Left renal cortex interstitium (tissue), 4 donors: ENCODE measurements at regions not wholly inside any gene's neighbourhood (a gene's known extent, or its start where the extent isn't known, plus 50 kb on each side); places are given as distances from the start of the nearest gene placed in this dataset.
"Not testable (repeated sequence)": the region's sequence is repeated elsewhere in the genome, so short reads cannot be mapped to it uniquely, and the experiment has no call there.

Source experiments
- DNase-seq, 4 donors: peaks; one replicate each; pipeline ENCODE4 v3.0.0-alpha.2; 2013; ENCODE audit warnings: low read depth in 4 of 4, low spot score in 2 of 4, missing footprints in 1 of 4

- DNase-seq = no peak
Measured at GRCh38 chr14:71355324-71356201, 448.3 kb downstream of the PCNX1 start.

- no peak for DNase-seq
Measured at GRCh38 chr14:71358209-71358931, 451.1 kb downstream of the PCNX1 start.

- DNase-seq = not testable (repeated sequence)
Measured at GRCh38 chr14:71358932-71359421, 451.7 kb downstream of the PCNX1 start.

GRCh38 chr14:71359823-71360222 is 452.6 kb downstream of the PCNX1 start:
- no peak for DNase-seq

- DNase-seq = no peak
Measured at GRCh38 chr14:71361336-71361735, 454.1 kb downstream of the PCNX1 start.

- DNase-seq = no peak
Measured at GRCh38 chr14:71361874-71362273, 454.6 kb downstream of the PCNX1 start.

GRCh38 chr14:71362282-71362681 is 455.0 kb downstream of the PCNX1 start:
- no peak for DNase-seq

GRCh38 chr14:71362920-71363584 is 455.8 kb downstream of the PCNX1 start:
- DNase-seq = no peak

GRCh38 chr14:71363946-71364925 is 457.0 kb downstream of the PCNX1 start:
- DNase-seq = no peak

GRCh38 chr14:71365361-71365760 is 458.1 kb downstream of the PCNX1 start:
- DNase-seq = no peak

GRCh38 chr14:71366861-71367260 is 459.6 kb downstream of the PCNX1 start:
- DNase-seq = no peak

- DNase-seq = no peak
Measured at GRCh38 chr14:71371711-71372396, 464.6 kb downstream of the PCNX1 start.

GRCh38 chr14:71372411-71372838 is 465.2 kb downstream of the PCNX1 start:
- DNase-seq = no peak

GRCh38 chr14:71373773-71374172 is 466.5 kb downstream of the PCNX1 start:
- no peak for DNase-seq

GRCh38 chr14:71374989-71375388 is 467.7 kb downstream of the PCNX1 start:
- DNase-seq = no peak

GRCh38 chr14:71377099-71377498 is 469.8 kb downstream of the PCNX1 start:
- no peak for DNase-seq

- DNase-seq = no peak
Measured at GRCh38 chr14:71380271-71380670, 473.0 kb downstream of the PCNX1 start.

- DNase-seq = no peak
Measured at GRCh38 chr14:71381814-71382213, 474.6 kb downstream of the PCNX1 start.

GRCh38 chr14:71382315-71382714 is 475.1 kb downstream of the PCNX1 start:
- DNase-seq = no peak
